GM21619 (cell line): ENCODE measurements at regions not wholly inside any gene's neighbourhood (a gene's known extent, or its start where the extent isn't known, plus 50 kb on each side); places are given as distances from the start of the nearest gene placed in this dataset.
"Not testable (repeated sequence)": the region's sequence is repeated elsewhere in the genome, so short reads cannot be mapped to it uniquely, and the experiment has no call there.

Source experiments
- ATAC-seq: cut with Tn5 transposase; IDR thresholded peaks from one replicate; pipeline ENCODE4 v1.9.1; 2021; ENCODE audit not compliant: unreplicated experiment

DNA sequence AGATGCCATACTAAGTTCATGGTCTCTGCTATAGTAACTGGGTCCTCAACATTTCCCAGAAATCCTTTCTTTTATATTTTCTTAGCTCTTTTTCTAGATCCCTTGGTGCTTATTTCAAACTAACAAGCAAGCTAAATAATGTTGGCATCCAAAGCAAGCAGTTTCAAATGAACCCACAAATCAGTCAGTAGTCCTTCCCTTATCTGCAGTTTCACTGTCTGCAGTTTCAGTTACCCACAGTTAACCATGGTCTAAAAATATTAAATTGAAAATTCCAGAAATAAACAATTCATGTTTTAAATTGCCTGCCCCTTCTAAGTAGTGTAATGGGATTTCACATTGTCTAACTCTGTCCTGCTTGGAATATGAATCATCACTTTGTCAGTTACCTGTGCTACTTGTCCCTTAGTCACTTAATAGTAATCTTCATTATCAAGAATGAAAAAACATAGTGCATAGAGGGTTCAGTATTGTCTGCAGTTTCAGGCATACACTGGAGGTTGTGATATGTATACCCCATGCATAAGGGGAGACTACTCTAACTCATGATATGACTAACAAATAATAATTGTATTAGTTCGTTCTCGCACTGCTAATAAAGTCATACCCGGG lies 633.7 kb downstream of the MECOM start:
- ATAC-seq: no peak

GRCh38 chr3:169028716-169029115 lies 634.8 kb downstream of the MECOM start:
- no peak for ATAC-seq

GRCh38 chr3:169026543-169027182 lies 636.8 kb downstream of the MECOM start:
- ATAC-seq: no peak

DNA sequence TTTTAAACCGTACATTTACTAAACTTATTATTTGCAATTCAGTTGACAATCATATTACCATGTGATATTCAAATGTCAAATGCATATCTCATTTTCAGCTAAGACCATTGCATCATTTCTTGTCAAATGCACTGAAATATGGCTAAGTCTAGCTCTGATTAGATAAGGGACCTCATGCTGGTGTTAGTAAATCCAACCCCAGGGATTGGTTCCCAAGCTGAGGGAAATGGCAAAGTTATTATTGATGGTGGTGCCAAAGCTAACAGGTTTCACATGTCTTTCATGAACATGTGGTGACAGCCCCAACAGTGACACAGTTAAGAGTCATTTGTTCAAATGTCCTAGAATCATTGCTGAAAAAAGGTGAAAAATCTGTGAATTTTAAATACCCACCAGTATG lies 641.1 kb downstream of the MECOM start:
- no peak for ATAC-seq

DNA sequence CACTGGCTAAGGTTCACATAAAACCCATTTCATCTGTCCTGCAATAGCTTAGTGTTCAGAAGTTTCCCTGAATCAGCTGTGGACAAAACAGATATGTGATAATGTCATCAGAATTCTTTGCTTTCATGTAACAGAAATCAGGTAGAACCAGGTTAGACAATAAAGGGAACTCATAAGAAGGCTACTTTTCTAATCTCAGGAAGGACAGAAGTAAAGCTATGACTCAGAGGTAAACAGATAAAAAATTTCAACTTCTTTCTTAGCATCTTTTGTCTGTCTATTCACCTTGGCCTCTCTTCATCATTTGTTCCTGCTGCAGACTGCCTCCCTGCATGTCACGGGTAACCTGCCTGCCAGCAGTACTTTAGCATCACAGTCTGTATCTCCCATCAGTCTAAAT lies 643.1 kb downstream of the MECOM start:
- no peak for ATAC-seq

GRCh38 chr3:169009453-169009852 lies 654.1 kb downstream of the MECOM start:
- no peak for ATAC-seq

DNA sequence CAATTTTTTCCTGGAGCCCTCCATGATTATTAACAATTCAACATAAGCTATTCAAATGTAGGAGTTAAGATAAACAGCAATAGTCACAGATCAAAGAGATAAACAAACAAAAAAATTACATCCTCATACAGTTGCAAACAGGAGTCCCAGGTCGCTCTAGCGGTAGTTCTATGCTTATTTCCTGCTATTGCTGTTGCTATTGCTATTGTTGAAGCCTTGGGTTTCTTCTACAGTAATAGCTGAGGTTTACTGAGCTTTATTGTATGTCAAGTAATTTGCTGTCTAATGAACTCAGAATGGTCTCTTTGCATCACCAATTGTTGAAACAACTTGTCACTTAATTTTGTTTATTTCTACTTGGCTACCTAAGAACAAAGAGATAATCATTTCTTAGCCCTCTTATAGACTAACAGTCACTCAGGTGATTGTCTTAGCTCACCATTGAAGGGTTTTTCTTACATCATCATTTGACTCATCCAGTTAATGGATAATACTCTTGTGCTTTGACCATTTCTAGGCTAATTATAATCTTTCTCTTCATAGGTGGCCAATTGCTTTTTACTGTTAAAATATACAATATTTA lies 654.6 kb downstream of the MECOM start:
- ATAC-seq: no peak

- ATAC-seq: no peak
Observed at GRCh38 chr3:169007145-169007544, 656.4 kb downstream of the MECOM start.

DNA sequence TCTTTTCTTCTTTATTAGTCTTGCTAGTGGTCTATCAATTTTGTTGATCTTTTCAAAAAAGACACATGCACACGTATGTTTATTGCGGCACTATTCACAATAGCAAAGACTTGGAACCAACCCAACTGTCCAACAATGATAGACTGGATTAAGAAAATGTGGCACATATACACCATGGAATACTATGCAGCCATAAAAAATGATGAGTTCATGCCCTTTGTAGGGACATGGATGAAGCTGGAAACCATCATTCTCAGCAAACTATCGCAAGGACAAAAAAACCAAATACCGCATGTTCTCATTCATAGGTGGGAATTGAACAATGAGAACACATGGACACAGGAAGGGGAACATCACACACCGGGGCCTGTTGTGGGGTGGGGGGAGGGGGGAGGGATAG lies 657.1 kb downstream of the MECOM start:
- ATAC-seq: not testable (repeated sequence)

DNA sequence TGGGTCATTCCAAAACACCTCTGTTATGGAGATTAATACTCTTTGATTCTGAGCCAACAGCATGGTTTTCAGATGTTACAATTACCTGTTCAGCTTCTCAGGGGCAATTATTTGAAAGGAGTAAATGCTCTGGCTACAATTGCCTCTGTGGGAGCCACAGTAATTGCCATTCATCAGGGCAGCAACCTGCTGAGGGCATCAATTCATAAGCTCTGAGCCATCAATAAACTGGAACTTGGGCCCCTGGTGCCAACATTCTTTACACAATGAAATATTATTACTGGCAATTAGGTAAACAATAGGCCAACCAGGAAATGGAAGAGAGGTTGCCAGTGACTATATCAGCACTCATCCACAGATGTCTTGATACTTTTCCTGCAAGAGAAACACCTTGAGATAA lies 660.8 kb downstream of the MECOM start:
- no peak for ATAC-seq

- ATAC-seq: no peak
Observed at GRCh38 chr3:168998792-168999191, 664.7 kb downstream of the MECOM start.

DNA sequence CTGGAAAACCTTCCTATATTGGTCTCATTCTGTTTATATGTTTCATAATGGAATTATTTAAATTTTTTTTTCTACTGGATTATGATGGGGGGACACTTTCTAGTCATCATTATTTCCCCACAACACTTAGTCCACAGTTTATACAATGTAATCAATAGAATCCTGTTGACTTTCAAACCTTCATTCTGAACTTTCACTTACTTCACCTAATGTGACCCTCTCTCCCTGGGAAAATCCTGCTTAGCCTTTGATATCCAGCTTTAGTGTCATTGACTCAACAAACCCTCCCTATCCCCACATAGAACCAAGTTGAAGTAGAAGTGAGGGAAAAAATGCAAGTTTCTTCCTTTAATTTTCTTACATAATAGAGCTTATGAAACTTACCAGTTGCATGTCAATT lies 666.0 kb downstream of the MECOM start:
- ATAC-seq: no peak

- ATAC-seq: peak; percentile 44
Observed at GRCh38 chr3:168996622-168997021, 666.9 kb downstream of the MECOM start.

- ATAC-seq: no peak
Observed at GRCh38 chr3:168995129-168995528, 668.4 kb downstream of the MECOM start.

DNA sequence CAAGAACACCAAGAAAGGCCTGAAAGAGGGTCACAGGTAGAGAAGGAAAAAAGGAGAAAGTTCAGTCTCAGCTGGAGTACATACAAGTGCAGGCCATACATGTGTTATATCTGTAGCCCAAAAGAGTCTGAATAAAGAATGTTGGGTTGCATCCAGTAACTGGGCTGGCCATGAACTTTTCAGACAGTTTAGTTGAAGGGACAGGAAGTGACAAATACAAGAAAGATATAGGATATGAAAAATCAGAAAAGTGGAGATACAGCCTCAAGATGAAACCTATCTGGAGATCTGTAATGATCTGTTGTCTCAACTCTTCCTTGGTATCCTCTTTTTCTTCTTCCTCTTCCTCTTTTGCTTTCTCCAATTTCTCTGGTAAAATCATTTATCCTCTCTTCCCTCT lies 671.7 kb downstream of the MECOM start:
- ATAC-seq: no peak

GRCh38 chr3:168990621-168991020 lies 672.9 kb downstream of the MECOM start:
- no peak for ATAC-seq

DNA sequence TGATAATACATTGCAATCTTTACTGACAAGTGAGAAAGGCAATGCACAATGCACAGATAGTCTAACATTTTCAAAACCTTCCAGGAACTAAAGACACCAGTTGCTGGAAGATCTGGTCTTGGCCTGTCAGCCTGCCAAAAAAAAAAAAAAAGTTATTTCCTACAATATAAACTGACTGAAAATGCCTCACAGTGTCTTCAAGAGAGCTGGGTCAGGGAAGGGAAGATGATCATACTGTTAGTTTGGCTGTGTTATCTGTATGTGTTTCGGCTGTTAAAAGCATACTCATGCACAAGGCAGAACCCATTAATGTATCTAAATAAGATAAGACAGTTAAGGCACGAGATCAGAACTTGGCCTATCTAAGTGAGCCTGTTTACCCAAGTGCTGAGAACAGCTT lies 673.4 kb downstream of the MECOM start:
- no peak for ATAC-seq

GRCh38 chr3:168989396-168989795 lies 674.1 kb downstream of the MECOM start:
- ATAC-seq: no peak

DNA sequence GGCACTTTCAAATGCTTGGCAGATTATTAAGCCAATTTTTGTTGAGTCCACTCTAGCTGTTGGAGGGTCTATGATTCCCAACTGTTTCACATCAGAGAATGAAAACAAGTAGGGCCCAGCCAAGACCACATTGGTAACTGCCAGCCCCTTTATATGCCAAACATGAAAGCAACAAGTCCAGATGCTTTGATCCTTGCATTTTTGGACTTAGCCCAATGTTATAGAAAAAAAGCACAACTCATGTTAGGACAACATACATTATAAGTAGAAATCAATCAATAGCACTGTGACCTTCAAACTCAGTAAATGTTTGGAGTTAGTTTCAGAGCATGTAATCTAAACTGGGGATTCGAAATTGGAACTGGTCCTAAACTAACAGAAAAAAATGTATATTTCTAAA lies 674.7 kb downstream of the MECOM start:
- no peak for ATAC-seq

- no peak for ATAC-seq
Observed at GRCh38 chr3:168984872-168985271, 678.6 kb downstream of the MECOM start.

DNA sequence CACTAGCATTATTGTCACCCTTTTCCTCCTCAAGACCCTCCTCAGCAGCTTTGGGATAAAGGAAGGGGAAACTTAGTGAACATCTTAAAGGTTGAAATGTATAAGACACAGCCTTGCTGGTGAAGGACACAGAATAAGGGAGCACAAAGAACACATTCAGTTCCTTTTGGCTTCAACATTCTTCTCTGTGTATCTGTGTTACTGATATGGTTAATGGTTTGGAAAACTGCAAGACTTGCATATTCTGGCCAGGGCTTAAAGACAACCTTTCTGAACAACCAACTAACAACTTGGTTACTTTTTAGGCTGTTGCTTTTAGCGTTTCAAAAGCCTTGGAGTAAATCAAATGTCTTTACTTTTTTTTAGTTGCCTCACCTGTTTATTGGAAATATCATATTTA lies 680.5 kb downstream of the MECOM start:
- no peak for ATAC-seq

GRCh38 chr3:168981396-168981795 lies 682.1 kb downstream of the MECOM start:
- no peak for ATAC-seq
